ENCODE measurements at regions not wholly inside any gene's neighbourhood (a gene's known extent, or its start where the extent isn't known, plus 50 kb on each side); places are given as distances from the start of the nearest gene placed in this dataset.

DNA sequence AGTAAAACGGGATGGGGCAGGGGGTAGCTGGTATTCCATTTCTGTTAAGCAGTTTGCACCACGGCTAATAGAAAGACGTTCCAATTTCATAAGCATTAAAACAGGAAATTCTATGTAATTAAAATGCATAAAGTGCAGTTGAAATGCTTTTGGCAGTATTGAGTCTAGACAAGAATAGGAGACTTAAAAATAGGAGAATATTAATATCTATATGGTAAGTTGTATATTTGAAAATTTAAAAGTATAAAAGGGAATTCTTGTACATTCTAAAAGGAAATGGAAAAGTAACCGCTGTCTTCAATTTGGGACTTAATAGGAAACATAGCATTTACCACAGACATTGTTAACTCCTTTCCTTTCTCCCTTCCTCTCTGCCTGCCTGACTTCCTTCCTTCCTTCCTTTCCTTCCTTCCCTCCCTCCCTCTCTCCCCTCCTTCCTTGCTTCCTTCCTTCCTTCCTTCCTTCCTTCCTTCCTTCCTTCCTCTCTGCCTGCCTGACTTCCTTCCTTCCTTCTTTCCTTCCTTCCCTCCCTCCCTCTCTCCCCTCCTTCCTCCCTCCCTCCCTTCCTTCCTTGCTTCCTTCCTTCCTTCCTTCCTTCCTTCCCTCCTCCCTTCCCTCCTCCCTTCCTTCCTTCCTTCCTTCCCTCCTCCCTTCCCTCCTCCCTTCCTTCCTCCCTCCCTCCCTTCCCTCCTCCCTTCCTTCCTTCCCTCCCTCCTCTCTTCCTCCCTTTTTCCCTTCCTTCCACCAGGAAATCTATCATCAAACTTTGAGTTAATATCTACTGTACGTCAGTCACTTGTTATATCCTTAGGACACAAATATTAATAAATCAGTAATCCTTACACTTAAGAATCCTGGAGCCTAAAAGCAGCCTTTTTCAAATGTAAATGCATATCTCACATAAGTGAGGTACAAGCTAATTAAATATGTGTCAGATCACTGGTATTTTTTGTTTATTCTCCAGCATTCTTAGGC, 1049.3 kb downstream of the GALC start:
- no peak for TF ChIP-seq EZH2 (IDR thresholded peaks at IDR 0.05; ENCODE audit: borderline replicate concordance)
- TF ChIP-seq, protein P1, sequence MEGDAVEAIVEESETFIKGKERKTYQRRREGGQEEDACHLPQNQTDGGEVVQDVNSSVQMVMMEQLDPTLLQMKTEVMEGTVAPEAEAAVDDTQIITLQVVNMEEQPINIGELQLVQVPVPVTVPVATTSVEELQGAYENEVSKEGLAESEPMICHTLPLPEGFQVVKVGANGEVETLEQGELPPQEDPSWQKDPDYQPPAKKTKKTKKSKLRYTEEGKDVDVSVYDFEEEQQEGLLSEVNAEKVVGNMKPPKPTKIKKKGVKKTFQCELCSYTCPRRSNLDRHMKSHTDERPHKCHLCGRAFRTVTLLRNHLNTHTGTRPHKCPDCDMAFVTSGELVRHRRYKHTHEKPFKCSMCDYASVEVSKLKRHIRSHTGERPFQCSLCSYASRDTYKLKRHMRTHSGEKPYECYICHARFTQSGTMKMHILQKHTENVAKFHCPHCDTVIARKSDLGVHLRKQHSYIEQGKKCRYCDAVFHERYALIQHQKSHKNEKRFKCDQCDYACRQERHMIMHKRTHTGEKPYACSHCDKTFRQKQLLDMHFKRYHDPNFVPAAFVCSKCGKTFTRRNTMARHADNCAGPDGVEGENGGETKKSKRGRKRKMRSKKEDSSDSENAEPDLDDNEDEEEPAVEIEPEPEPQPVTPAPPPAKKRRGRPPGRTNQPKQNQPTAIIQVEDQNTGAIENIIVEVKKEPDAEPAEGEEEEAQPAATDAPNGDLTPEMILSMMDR (IDR thresholded peaks at IDR 0.05; ENCODE audit: poor library complexity), result no peak
- no peak for TF ChIP-seq EZH2phosphoT487 (IDR thresholded peaks at IDR 0.05; ENCODE audit: low read depth, severe bottlenecking, unreplicated experiment)

Data from hepatocyte (in vitro differentiated cells).